ENCODE measurements at regions not wholly inside any gene's neighbourhood (a gene's known extent, or its start where the extent isn't known, plus 50 kb on each side); places are given as distances from the start of the nearest gene placed in this dataset.

DNA sequence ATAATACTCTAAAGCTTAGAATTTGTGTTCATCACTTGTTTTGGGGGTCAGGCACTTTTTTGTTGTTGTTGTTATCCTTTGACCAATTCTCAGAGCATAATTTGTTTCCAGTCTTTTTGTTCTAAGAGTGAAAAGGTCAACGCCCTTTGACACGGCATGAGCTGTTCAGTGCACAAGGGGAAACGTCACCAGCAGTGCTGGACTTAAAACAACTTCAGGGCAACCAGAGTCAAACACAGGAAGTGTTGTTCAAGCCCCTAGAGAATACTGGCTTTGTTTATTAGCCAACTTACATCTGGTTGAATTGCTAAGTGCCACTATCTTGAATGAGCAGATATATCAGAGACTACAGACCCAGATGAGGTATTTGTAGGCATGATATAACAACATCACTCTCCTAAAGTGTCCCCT, 368.9 kb downstream of the TMEM161B start:
- DNase-seq = peak; percentile 15 to 88 (median 73)
- intact Hi-C loops (cut with DNase I) = loop anchor here (2.0 to 10.0 kb wide), 4 partner anchors 45 to 783 kb away; no protein-coding TSS in a partner anchor

DNA sequence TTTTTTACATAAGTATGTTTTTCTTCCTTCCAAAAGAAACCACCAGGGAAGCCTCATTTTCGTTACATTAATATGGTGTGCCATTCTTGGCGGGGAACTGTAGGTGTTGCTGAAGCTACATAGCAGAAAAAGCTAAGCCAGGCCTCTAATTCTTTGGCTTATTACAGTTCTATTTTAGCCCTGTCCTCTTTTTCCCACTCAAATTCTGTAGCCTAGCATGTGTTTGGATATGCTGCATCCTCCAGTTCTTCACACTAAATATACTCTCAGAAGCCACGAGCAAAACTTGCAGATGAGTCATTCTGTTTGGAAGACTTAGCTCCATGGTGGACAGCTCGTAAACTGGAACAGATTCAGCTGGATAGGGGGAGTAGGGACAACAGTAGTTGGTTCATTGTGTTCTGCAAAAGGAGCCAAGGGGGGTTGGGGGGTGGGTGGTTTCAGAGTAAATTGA, 369.4 kb downstream of the TMEM161B start:
- intact Hi-C loops (cut with DNase I) = loop anchor here (10.0 kb wide), 1 partner anchor 114 kb away; no protein-coding TSS in a partner anchor
- peak in 33 of 42 donors; percentile 1 to 86 (median 46) for DNase-seq

DNA sequence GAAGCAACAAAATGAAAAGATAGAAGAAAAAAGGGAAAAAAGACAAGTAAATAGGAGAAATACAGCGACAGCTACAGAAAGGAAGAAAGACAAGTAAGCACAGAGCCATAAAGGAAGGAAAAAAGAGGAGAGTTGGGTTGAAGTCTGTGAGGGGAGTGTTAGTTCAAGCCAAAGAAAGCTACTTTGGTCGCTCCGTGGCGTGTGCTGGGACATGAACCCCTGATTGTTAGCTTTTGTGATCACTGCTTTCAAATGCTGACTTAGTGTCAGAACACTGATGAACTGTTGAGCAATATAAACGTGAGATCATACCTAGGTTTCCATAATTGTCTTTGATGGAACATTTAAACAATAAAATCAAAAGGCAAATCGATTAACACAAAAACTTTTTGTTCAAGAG, 370.1 kb downstream of the TMEM161B start:
- intact Hi-C loops (cut with DNase I) = loop anchor here (10.0 kb wide), 1 partner anchor 114 kb away; no protein-coding TSS in a partner anchor
- DNase-seq = peak in 3 of 42 donors; percentile 3 to 23 (median 11)

DNA sequence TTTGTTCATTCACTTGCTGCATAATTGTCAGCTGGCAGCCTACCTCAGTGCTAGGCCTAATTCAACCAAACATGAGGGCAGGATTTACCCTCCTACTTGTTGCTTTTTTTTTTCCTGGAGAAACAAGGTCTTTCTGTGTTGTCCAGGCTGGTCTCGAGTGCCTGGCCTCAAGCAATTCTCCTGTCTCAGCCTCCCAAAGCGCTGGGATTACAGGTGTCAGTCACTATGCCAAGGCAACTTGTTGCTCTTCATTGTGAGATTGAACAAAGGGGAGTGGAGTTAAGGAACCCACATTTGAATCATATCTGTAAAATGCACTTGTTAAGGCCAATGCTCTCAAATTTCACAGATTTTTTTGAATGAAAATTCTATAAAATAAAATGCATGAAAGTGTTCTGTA, 380.5 kb downstream of the TMEM161B start:
- intact Hi-C loops (cut with DNase I) = no loop called here
- no peak for DNase-seq

DNA sequence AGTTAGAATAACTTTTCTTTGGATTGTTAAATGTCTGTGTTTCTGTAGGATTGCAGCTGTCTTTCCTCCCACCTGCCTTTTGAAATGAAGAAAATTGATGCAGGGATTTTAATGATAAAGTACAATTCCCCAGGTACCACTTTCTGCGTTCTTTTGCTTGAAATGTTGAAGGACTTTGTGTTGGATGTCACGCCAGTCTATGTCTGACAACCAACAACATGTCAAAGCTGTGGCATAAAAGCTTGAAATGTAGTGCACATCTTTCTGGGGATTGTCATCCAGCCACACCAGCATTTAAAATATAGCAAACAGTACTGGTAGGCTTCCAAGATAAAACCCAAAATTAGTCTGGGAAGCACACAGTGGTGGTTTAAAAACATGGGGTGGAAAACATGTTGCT, 381.4 kb downstream of the TMEM161B start:
- intact Hi-C loops (cut with DNase I) = no loop called here
- no peak for DNase-seq

DNA sequence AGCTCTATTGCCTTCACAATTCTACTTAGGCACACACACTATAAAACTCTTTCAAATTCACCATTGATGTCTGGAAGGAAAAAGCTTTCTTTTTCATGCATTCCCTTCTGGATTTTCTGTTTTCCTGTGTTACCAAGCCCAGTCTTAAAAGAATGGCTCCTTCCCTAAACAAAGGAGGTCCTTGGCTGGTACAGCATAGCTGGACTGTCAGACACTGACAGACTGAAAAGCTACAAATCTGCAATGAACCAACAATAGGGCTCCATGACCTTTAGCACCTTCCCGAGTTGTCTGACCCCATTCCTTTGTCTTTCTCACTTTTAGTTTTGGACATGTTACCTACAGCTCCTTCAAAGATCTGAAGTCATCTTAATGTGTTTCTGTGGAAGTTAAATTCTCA, 382.5 kb downstream of the TMEM161B start:
- no peak for DNase-seq
- intact Hi-C loops (cut with DNase I) = no loop called here

DNA sequence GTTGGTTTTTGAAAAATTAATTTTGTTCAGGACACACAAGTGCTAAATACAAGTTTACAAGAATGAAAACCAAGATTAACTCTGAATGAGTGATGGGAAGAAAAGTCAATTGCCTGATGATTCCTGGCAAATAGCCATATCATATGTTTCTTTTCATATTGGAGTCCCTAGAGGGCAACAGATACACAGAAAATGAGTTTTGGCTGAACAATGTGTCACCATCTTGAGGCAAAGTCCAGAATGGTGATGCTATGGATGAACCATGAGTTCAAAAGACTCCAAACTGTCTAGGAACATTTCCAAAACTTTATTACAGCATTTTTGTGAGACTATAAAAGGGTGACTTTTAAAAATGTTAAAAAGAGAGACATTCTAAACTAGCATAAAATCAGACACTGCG, 382.9 kb downstream of the TMEM161B start:
- intact Hi-C loops (cut with DNase I) = no loop called here
- DNase-seq = no peak

DNA sequence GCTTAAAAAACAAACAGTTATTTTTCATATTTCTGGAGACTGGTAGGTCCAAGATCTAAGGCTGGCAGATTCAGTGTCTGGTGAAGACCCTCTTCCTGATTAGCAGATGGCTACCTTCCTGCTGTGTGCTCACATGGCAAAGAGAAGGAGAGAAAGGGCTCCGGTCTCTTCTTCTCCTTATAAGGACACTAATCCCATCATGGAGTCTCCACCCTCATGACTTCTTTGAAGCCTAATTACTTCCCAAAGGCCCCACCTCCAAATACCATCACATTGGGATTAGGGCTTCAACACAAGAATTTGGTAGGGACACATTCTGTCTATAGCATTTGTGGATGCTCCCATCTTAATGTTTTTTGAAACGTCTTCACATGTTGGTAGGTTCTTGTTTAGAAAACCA, 391.1 kb downstream of the TMEM161B start:
- DNase-seq = no peak
- intact Hi-C loops (cut with DNase I) = no loop called here

DNA sequence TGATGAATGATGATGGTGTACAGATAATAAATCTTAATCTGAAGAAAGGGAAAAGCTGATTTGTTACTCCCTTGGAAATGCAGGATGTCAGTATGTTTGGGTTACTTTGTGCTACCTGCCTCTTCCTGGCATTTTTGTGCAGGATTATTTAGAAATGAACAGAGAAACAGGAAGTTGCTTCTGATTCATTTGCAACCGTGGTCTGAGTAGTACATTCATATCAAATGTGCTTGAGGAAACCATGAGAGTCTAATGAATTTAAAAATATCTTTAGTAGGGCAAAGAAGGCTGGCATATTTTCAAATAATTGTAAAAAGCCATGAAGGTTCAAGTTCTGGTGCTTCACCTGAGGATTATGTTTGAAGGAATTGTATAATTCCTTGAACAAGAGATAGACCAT, 391.6 kb downstream of the TMEM161B start:
- no peak for DNase-seq
- intact Hi-C loops (cut with DNase I) = no loop called here

DNA sequence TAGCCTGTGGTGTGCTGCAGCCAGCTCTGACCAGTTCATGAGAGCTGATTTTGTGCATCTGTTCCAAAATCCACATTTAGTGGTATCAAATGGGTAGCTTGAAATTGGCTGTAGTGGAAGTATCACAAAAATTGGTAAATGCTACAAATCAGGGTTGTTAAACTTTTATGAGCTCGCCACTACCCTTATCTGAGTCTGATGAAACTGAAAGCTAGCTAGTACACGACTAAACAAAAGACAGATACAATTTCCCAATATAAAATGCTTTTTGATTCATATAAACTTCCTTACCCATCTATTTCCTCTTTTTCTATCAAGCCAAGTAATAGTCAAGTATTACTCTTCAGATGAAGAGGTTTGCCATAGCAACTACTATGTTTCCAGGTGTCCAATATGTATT, 392.0 kb downstream of the TMEM161B start:
- DNase-seq = no peak
- intact Hi-C loops (cut with DNase I) = no loop called here

DNA sequence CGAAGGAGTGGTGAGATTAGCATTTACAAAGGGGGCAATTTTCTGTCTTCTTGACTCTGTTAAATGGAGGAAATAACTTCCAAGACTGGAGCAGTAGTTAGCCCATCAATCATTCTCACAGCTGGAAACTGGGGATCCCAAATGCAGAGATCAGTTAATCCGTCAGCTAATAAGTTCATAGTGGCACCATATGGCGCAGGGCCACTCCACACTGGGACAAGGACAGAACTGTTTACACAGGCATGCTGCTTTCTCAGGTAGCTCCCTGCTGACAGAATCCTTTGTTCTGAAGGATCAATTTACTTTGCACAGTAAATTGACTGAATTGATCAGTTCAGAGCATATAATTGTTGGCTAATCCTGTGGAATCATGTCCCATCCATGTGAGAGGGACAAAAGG, 395.7 kb downstream of the TMEM161B start:
- intact Hi-C loops (cut with DNase I) = no loop called here
- DNase-seq = no peak

DNA sequence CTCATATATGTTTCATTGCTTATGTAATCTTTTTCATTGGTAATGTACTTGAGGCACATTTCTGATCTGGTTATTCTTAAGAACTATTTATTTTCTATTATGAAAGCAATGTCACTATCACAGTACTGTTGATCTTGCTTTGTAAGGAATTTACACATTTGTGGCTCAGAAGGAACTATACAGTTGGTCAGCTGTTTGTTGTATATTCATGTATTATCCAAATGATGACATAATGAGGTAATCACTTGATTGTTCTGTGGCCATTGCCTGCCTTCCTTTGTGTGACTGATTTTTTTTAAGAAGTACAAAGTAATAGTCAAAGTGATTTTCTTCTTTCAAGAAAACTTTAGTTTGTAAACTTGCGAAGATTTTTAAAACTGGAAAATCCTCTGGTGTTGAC, 399.9 kb downstream of the TMEM161B start:
- intact Hi-C loops (cut with DNase I) = no loop called here
- DNase-seq = no peak

DNA sequence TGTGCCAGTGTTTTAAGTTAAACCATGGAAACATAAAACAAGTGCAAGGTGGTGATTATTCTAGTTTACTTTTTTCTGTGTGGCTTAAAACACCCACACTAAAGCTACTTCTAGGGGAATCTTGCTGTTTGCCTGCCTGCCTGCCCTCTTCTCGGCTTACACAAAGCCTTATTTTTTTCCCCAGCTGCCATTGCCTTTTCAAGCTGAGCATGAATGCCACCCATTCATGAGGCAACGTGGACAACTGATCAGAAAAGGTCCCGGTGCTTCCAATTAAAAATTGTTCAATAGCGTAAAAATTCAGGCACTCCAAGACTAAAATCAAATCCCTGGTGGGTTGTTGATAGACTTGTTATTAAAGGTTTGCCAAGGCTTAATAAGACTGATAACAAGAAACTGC, 401.4 kb downstream of the TMEM161B start:
- DNase-seq = peak in 13 of 42 donors; percentile 2 to 37 (median 13)
- intact Hi-C loops (cut with DNase I) = no loop called here

DNA sequence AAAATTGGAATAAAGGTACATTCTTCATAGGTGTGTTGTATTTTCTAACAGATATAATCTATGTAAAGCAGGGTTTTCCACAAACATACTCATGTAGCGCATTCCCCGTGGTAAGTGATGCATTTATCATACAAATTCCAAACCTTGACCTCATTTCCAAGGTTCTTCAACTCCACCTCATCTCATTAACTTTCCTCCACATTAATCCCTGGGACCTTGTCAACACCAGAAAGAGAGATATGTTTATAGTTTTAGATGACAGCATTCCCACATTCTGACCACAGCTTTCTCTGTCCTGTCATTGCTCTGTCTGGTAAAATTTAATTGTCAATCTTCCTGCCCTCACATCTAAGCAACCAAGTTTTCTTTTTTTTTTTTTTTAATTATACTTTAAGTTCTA, 415.1 kb downstream of the TMEM161B start:
- no peak for DNase-seq
- intact Hi-C loops (cut with DNase I) = no loop called here

DNA sequence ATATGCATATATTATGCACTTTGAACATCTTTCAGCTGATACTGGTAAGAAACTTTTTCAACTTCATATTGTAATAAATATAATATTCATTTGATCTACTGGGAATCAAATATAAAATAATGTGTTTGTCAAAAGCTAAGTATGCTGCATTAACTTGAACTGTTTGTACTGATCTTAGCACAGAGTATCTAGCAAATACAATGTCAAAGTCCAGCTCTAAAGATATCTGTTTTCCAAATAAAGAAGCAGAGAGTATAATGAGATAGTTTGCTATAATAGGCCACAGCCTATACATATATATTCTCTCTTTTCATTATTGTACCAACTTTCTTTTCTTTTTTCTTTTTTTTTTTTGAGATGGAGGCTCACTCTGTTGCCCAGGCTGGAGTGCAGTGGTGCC, 417.0 kb downstream of the TMEM161B start:
- intact Hi-C loops (cut with DNase I) = no loop called here

DNA sequence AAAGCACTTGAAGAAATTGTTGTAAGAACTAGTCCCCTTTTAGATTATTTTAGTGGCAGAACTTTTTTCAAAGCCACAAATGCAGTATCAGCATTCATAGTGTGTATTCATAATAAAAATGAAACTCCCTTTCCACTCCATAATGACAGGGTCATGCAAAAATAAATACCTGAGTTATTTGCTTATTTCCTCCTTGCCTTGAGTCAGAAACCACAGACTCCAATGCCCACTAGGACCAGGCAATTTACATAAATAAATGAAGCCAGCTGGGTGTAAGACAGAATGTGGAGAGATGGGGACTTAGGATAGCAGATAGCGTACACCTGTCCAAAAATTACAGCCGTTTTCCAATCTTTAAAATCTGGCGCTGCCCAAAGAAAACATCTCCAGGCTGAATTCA, 417.8 kb downstream of the TMEM161B start:
- intact Hi-C loops (cut with DNase I) = no loop called here
- no peak for DNase-seq

More for the DNA sequence above, 417.0 kb downstream of the TMEM161B start:
- no peak for DNase-seq

DNA sequence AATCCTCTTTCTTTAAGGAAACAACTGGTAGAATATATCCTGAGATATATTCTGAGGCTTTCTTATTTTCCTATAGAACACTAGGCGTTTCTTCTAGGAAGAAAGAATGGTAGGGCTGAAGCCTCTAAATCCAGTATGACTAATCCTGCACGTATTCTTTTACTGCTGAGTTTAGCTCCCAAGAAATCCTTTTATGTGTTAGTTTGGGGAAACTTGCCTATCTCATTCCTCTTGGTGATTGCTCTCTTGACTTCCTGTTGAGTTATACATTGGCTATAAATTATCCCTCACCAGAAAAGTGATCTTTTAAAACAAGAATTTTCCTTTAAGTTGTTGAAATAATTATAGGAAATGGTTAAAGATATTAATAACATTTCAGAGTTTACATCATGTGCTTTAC, 422.9 kb downstream of the TMEM161B start:
- intact Hi-C loops (cut with DNase I) = no loop called here
- no peak for DNase-seq

DNA sequence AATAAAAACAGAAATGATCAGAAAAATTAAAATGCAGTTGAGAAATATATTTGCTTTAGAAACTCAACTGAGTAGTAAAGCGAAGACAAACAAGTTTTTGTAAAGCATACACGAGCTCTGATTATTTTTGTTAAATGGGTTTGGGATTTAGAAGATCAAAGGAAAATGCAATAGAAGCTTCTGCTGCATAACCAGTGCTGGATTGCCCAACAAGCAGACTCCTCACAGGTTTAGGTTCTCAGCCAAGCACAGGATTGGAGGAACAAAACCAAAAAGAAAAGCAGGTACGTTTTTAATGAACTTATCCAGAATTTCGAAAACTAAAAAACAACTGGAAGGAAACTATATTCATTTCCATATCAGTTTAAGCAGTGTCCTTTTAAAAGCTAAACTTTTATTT, 423.8 kb downstream of the TMEM161B start:
- intact Hi-C loops (cut with DNase I) = no loop called here
- no peak for DNase-seq

DNA sequence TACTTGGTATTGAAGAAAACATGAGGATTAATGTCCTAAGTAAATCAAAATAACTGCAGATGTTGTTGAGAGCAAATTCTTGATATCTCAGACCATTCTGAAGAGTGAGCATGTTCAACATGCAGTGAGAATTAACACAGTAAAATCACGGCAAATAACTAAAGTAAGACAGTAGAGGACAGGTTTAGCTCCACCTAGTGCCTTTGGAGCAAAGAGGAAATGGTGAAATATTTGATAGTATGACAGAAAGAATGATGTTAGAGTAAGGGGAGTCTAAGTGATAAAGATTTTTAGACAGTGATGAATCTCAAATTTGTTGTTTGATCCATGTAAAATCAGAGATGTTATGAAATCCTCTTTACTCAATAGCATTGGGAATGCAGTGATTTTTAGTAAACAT, 424.2 kb downstream of the TMEM161B start:
- intact Hi-C loops (cut with DNase I) = no loop called here
- DNase-seq = no peak

DNA sequence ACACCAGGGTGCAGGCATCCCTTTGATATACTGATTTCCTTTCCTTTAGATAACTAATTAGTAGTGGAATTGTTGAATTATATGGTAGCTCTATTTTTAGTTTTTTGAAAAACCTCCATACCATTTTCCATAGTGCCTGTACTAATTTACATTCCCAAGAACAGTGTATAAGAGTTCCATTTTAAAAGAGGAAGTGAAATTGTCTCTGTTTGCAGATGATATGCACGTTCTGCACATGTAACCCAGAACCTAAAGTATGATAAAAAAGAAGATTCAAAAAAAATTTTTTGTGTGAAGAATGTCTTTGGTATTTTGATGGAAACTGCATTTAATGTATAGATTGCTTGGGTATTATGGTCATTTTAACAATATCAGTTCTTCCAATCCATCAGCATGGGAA, 424.0 kb upstream of the CCNH start:
- intact Hi-C loops (cut with DNase I) = no loop called here

DNA sequence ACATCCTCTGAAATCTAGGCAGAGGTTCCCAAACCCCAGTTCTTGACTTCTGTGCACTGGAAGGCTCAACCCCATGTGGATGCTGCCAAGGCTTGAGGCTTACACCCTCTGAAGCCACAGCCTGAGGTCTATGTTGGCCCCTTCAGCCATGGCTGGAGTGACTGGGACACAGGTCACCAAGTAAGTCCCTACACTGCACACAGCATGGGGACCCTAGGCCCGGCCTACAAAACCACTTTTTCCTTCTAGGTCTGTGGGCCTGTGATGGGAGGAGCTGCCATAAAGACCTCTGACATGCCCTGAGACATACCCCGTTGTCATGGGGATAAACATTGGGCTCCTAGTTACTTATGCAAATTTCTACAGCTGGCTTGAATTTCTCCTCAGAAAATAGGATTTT, 418.8 kb upstream of the CCNH start:
- intact Hi-C loops (cut with DNase I) = no loop called here
- no peak for DNase-seq

More for the DNA sequence above, 424.0 kb upstream of the CCNH start:
- no peak for DNase-seq

DNA sequence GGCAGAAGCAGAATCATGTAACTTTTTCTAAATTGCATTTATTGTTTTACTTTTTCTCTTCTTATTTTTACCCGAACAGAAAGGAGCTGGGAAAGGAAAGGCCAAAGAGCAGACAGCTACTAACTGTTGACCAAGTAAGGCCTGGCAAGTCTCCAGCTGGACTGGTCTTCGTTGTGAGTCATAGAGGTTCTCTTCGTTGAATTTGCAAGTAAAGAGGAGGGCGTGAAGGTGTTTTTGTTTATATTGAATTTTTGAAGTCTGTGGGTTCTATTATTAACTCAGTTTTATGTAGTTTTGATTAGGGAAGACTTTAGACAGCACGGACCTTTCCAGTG, 416.5 kb upstream of the CCNH start:
- DNase-seq = peak in 13 of 42 donors; percentile 8 to 69 (median 20)

More for the DNA sequence above, 416.5 kb upstream of the CCNH start:
- intact Hi-C loops (cut with DNase I) = no loop called here

All from head of caudate nucleus (tissue), 42 donors.